Spleen (tissue), 7 donors: ENCODE measurements at regions not wholly inside any gene's neighbourhood (a gene's known extent, or its start where the extent isn't known, plus 50 kb on each side); places are given as distances from the start of the nearest gene placed in this dataset.

Experiments used
- POLR2AphosphoS5 ChIP-seq, 3 donors: sonication (generic); formaldehyde crosslinking; IDR thresholded peaks; one replicate each; pipeline ENCODE4 v1.5.1; 2017; ENCODE audit warnings: antibody characterized with exemption in 3 of 3
- TF ChIP-seq, protein P1 (sequence below), 11 experiments: fragments of 200-600 bp in 7 of 11; fragments of 450-650 bp in 4 of 11; sonication (generic) in 4 of 11; IDR thresholded peaks in 8 of 11; conservative IDR thresholded peaks in 3 of 11; 1 replicate in 7 of 11; 2 replicates in 4 of 11; pipeline versions ENCODE4 v1.4.0 to v1.8.0; 2016 to 2021; ENCODE audit warnings: antibody characterized with exemption in 11 of 11, inconsistent platforms in 4 of 11, mild to moderate bottlenecking in 1 of 11
- donor health status: DM: no; HTN: no; CAD: no; lungs with moderate emphysema.
- donor health status: DM: no; HTN: no; CAD: no.
- donor health status: DM: no; HTN: no; CAD: no.

DNA sequence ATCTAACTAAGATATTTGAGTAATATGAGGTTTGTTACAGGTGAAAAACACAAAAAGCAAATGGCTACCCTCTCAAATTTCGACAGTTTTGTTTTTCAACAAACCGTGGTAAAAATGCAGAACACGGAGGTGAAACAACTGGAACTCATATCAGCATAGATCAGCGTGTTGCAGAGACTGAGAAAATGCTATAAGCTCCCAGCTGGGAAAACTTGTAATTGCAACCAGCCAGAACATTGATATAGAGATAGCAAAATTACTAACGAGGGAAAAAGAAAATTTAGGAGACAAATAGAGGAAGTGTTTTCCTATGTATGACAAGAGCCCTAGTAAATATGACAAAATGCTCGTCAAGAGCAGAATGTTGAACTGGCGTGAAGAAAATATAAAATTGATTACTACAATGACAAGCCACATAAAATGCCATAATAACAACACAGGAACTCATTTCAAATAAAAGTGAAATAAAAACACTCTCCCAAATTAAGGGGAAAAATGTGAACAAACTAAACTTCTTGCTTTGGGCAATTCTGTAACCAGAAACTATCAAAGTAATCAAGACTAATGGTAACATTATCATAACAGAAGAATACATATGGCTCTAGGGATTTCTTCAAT, 1989.8 kb downstream of the EFNA5 start:
- TF ChIP-seq, protein P1, sequence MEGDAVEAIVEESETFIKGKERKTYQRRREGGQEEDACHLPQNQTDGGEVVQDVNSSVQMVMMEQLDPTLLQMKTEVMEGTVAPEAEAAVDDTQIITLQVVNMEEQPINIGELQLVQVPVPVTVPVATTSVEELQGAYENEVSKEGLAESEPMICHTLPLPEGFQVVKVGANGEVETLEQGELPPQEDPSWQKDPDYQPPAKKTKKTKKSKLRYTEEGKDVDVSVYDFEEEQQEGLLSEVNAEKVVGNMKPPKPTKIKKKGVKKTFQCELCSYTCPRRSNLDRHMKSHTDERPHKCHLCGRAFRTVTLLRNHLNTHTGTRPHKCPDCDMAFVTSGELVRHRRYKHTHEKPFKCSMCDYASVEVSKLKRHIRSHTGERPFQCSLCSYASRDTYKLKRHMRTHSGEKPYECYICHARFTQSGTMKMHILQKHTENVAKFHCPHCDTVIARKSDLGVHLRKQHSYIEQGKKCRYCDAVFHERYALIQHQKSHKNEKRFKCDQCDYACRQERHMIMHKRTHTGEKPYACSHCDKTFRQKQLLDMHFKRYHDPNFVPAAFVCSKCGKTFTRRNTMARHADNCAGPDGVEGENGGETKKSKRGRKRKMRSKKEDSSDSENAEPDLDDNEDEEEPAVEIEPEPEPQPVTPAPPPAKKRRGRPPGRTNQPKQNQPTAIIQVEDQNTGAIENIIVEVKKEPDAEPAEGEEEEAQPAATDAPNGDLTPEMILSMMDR (IDR thresholded peaks at IDR 0.05 in 8 of 11, conservative IDR thresholded peaks at IDR 0.05 in 3 of 11) = no peak
- no peak for TF ChIP-seq POLR2AphosphoS5 (IDR thresholded peaks at IDR 0.05)
